ENCODE measurements at regions not wholly inside any gene's neighbourhood (a gene's known extent, or its start where the extent isn't known, plus 50 kb on each side); places are given as distances from the start of the nearest gene placed in this dataset.

DNA sequence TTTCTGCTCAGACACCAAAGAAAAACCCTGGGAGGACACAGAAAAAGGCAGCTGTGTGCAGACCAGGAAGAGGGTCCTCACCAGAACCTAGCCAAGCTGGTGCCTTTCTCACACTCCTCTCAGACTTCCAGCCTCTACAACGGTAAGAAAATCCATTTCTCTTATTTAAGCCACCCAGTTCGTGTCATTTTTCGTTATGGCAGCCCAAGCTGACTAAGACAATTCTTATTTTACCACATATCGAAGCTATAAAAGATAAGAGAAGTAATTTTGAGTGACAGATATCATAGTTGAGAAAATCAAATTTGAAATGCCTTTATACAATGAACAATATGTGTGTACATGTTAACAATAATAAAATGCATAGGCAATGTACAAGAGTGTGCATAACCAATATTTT, 219.5 kb downstream of the CBLN2 start:
- Histone ChIP-seq H3K4me3 (replicated peaks; ENCODE audit: low read depth, low read length) (no peak overlapping the region), H3K27me3 (replicated peaks; ENCODE audit: control insufficient read depth, insufficient read depth, low read length) (no peaks in the 10 kb centered on the region), H3K36me3 (ENCODE audit: control insufficient read depth, insufficient read depth, low read length) (no peaks in the 10 kb centered on the region)
- TF ChIP-seq, protein P1, sequence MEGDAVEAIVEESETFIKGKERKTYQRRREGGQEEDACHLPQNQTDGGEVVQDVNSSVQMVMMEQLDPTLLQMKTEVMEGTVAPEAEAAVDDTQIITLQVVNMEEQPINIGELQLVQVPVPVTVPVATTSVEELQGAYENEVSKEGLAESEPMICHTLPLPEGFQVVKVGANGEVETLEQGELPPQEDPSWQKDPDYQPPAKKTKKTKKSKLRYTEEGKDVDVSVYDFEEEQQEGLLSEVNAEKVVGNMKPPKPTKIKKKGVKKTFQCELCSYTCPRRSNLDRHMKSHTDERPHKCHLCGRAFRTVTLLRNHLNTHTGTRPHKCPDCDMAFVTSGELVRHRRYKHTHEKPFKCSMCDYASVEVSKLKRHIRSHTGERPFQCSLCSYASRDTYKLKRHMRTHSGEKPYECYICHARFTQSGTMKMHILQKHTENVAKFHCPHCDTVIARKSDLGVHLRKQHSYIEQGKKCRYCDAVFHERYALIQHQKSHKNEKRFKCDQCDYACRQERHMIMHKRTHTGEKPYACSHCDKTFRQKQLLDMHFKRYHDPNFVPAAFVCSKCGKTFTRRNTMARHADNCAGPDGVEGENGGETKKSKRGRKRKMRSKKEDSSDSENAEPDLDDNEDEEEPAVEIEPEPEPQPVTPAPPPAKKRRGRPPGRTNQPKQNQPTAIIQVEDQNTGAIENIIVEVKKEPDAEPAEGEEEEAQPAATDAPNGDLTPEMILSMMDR (IDR thresholded peaks at IDR 0.05; ENCODE audit: insufficient read depth, low read length, poor library complexity, severe bottlenecking): no peak
- no peak for DNase-seq (ENCODE audit: extremely low read depth, insufficient read length)

DNA sequence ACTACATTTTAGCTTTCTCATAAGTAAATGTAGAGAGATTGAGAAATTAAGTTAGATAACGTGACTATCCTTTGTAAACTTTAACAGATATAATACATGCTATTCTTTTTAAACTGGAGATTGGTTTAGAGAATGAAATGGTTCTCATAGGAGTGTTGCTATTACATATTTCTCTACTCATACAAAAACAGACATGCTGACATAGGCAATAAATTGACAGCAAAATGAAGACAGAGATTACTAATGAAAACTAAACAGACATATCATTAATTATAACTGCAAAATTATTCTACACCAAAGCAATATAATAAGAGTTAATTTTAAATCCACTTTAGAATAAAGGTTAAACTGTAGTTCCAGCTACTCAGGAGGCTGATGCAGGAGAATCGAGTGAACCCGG, 227.6 kb downstream of the CBLN2 start:
- Histone ChIP-seq H3K27me3 (replicated peaks; ENCODE audit: control insufficient read depth, insufficient read depth, low read length) (no peaks in the 10 kb centered on the region), H3K4me3 (replicated peaks; ENCODE audit: low read depth, low read length) (no peak overlapping the region), H3K36me3 (ENCODE audit: control insufficient read depth, insufficient read depth, low read length) (no peaks in the 10 kb centered on the region)
- DNase-seq (ENCODE audit: extremely low read depth, insufficient read length): no peak
- TF ChIP-seq, protein P1 (IDR thresholded peaks at IDR 0.05; ENCODE audit: insufficient read depth, low read length, poor library complexity, severe bottlenecking): no peak

DNA sequence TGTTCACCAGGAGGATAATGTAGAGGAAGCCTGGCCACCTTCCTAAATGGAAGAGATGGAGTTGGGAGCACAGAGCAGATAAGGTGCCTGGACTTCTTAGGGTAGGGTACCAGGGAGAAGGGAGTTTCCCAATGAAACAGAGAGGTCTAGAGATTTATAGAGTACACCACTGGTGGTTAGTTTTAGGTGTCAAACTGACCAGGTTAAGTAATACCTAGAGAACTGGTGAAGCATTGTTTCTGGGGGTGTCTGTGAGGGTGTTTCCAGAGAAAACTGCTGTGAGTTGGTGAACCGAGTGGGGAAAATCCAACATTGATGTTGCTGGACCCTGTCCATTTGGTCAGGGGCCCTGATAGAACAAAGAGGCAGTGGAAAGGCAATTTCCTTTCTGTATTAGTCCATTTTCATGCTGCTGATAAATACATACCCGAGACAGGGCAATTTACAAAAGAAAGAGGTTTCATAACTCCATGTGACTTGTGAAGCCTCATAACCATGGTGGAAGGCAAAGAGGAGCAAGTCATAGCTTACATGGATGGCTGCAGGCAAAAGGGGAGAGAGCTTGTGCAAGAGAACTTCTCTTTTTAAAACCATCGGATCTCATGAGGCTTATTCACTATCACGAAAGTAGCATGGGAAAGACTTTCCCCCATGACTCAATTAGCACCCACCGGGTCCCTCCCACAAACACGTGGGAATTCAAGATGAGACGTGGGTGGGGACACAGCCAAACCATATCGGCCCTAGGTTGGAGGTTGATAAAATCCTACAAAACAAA, 260.8 kb downstream of the CBLN2 start:
- Histone ChIP-seq H3K27me3 (replicated peaks; ENCODE audit: control insufficient read depth, insufficient read depth, low read length) (no peaks in the 10 kb centered on the region), H3K4me3 (replicated peaks; ENCODE audit: low read depth, low read length) (no peak overlapping the region), H3K36me3 (ENCODE audit: control insufficient read depth, insufficient read depth, low read length) (no peaks in the 10 kb centered on the region)
- DNase-seq (ENCODE audit: extremely low read depth, insufficient read length): no peak
- TF ChIP-seq, protein P1 (IDR thresholded peaks at IDR 0.05; ENCODE audit: insufficient read depth, low read length, poor library complexity, severe bottlenecking): no peak

DNA sequence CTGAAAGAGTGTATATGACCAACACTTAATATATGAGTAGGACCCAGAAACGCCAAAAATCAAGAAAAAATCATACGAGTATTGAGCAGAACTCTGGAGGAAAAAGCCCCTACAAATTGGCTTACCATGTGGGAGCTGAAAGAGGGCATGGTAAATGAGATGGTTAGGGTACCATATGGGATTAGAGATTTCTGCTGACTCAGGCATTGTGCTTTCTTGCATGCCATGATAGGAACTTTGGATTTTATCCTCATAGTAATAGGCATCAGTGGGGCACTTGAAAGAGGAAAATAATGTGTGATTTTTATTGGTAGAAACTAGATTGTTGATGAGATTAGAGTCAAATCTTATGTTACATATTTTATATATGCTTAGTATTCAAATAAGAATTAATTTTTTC, 271.1 kb downstream of the CBLN2 start:
- DNase-seq (ENCODE audit: extremely low read depth, insufficient read length): no peak
- Histone ChIP-seq H3K4me3 (replicated peaks; ENCODE audit: low read depth, low read length) (no peak overlapping the region), H3K36me3 (ENCODE audit: control insufficient read depth, insufficient read depth, low read length) (no peaks in the 10 kb centered on the region), H3K27me3 (replicated peaks; ENCODE audit: control insufficient read depth, insufficient read depth, low read length) (no peaks in the 10 kb centered on the region)
- TF ChIP-seq, protein P1 (IDR thresholded peaks at IDR 0.05; ENCODE audit: insufficient read depth, low read length, poor library complexity, severe bottlenecking): no peak

DNA sequence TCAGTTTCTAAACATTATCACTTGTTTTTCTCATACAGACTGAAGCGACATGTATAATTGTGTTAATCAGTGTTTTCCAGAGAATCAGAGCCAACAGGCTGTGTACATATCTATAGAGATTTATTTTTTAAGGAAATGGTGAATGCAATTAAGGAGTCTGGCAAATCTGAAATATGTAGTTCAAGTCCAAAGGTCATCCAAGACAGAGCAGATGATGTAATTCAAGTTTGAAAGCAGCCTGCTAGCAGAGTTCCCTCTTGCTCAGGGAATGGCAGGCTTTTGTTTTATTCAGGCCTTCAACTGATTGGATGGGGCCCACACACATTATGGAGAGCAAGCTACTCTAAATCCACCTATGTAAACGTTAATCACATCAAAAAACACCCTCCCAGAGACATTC, 282.6 kb downstream of the CBLN2 start:
- TF ChIP-seq, protein P1 (IDR thresholded peaks at IDR 0.05; ENCODE audit: insufficient read depth, low read length, poor library complexity, severe bottlenecking): no peak
- no peak for DNase-seq (ENCODE audit: extremely low read depth, insufficient read length)
- Histone ChIP-seq H3K27me3 (replicated peaks; ENCODE audit: control insufficient read depth, insufficient read depth, low read length) (no peaks in the 10 kb centered on the region), H3K4me3 (replicated peaks; ENCODE audit: low read depth, low read length) (no peak overlapping the region), H3K36me3 (ENCODE audit: control insufficient read depth, insufficient read depth, low read length) (no peaks in the 10 kb centered on the region)
